Breast epithelium (tissue), 4 donors: ENCODE measurements at regions not wholly inside any gene's neighbourhood (a gene's known extent, or its start where the extent isn't known, plus 50 kb on each side); places are given as distances from the start of the nearest gene placed in this dataset.

Experiments
- DNase-seq, 2 donors: peaks; one replicate each; pipeline ENCODE4 v3.0.0-alpha.2; 2019; ENCODE audit warnings: low spot score in 2 of 2
- H3K27ac ChIP-seq, 2 donors: fragments of 200-600 bp; sonication (generic) in 1 of 2; one replicate each; pipeline ENCODE4 v1.5.1; 2016 to 2019; ENCODE audit warnings: mild to moderate bottlenecking in 1 of 2
- H3K27me3 ChIP-seq, 2 donors: fragments of 200-600 bp; sonication (generic) in 1 of 2; one replicate each; pipeline versions ENCODE4 v1.5.1 to v1.6.0; 2017 to 2019; ENCODE audit warnings: control low read depth in 1 of 2, mild to moderate bottlenecking in 1 of 2
- H3K36me3 ChIP-seq: fragments of 200-600 bp; one replicate; pipeline ENCODE4 v1.5.1; 2019
- H3K4me1 ChIP-seq, 2 donors: fragments of 200-600 bp; sonication (generic); one replicate each; pipeline ENCODE4 v1.5.1; 2016 to 2019; ENCODE audit warnings: control low read depth in 1 of 2
- H3K4me3 ChIP-seq, 3 donors: fragments of 200-600 bp; sonication (generic); 1 replicate in 2 of 3; 2 replicates in 1 of 3; pipeline ENCODE4 v1.5.1; 2016 to 2019; ENCODE audit warnings: mild to moderate bottlenecking in 3 of 3, moderate library complexity in 2 of 3
- H3K9me3 ChIP-seq, 2 donors: fragments of 200-600 bp; sonication (generic) in 1 of 2; one replicate each; pipeline ENCODE4 v1.5.1; 2016 to 2019; ENCODE audit warnings: control low read depth in 1 of 2
- POLR2A ChIP-seq: fragments of 450-650 bp; IDR thresholded peaks from one replicate; pipeline ENCODE4 v1.6.1; 2016; ENCODE audit warnings: antibody characterized with exemption, mild to moderate bottlenecking, moderate library complexity
- POLR2AphosphoS5 ChIP-seq, 3 donors: sonication (generic); formaldehyde crosslinking; IDR thresholded peaks; one replicate each; pipeline ENCODE4 v1.6.1; 2017; ENCODE audit warnings: antibody characterized with exemption in 3 of 3
- intact Hi-C: fragments of 100-400 bp; cut with DNase I; formaldehyde crosslinking; loops from one replicate; pipeline ENCODE4 v1.15.1; 2023; ENCODE audit warnings: low total_unique reads
- TF ChIP-seq, protein P1 (sequence below), 3 donors: fragments of 450-650 bp; IDR thresholded peaks; one replicate each; pipeline ENCODE4 v1.5.1; 2016 to 2017; ENCODE audit warnings: antibody characterized with exemption in 3 of 3, mild to moderate bottlenecking in 3 of 3, moderate library complexity in 3 of 3

DNA sequence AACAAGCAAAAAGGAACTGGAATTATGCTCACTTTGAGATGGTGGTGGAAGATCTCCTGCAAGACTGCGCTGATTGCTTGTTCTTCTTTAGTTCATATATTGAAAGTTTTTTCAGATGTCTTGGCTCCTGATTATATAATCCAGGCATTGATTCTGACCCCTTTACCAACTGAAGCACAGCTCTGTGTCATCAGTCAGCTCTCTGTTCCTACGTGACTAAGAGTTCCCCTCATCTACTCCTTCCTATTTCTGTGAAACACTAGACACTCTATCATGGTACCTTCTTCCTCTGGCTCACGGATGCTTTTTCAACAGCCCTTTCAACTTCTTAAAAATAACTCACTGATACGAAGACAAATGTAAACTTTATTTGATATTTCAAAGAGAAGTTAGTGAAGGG lies 788.6 kb downstream of the SOCS6 start:
- Histone ChIP-seq H3K9me3 (no peaks in the 10 kb centered on the region), H3K36me3 (no peaks in the 10 kb centered on the region), H3K27ac (no peak overlapping the region), H3K4me1 (no peaks in the 10 kb centered on the region), H3K4me3 (no peak overlapping the region), H3K27me3 (no peaks in the 10 kb centered on the region)
- TF ChIP-seq POLR2A (no peak), POLR2AphosphoS5 (IDR thresholded peaks at IDR 0.05) (no peak)
- TF ChIP-seq, protein P1, sequence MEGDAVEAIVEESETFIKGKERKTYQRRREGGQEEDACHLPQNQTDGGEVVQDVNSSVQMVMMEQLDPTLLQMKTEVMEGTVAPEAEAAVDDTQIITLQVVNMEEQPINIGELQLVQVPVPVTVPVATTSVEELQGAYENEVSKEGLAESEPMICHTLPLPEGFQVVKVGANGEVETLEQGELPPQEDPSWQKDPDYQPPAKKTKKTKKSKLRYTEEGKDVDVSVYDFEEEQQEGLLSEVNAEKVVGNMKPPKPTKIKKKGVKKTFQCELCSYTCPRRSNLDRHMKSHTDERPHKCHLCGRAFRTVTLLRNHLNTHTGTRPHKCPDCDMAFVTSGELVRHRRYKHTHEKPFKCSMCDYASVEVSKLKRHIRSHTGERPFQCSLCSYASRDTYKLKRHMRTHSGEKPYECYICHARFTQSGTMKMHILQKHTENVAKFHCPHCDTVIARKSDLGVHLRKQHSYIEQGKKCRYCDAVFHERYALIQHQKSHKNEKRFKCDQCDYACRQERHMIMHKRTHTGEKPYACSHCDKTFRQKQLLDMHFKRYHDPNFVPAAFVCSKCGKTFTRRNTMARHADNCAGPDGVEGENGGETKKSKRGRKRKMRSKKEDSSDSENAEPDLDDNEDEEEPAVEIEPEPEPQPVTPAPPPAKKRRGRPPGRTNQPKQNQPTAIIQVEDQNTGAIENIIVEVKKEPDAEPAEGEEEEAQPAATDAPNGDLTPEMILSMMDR (IDR thresholded peaks at IDR 0.05), result no peak
- intact Hi-C loops, result no loop called here
- no peak for DNase-seq

DNA sequence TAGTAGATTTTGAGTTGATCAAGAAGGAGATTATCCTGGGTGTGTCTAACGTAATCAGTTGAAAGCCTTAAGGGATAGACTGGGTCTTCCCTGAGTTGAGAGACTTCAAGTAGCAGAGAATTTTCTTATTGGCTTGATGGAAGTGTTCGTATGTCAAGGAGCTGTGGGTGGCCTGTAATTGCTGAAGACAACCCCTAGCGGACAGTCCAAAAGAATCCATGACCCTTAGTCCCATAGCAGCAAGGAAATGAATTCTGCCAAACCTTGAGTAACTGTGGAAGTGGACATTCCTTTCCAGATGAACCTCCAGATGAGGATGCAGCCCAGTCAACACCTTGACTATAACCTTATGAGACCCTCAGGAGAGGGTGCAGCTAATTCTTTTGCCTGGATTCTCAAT lies 786.3 kb downstream of the SOCS6 start:
- no peak for DNase-seq
- Histone ChIP-seq H3K27me3 (no peaks in the 10 kb centered on the region), H3K36me3 (no peaks in the 10 kb centered on the region), H3K4me3 (no peak overlapping the region), H3K9me3 (no peaks in the 10 kb centered on the region), H3K4me1 (no peaks in the 10 kb centered on the region), H3K27ac (no peak overlapping the region)
- TF ChIP-seq POLR2A, result no peak
- TF ChIP-seq POLR2AphosphoS5 (IDR thresholded peaks at IDR 0.05), result no peak
- TF ChIP-seq, protein P1 (IDR thresholded peaks at IDR 0.05), result no peak
- intact Hi-C loops, result no loop called here

DNA sequence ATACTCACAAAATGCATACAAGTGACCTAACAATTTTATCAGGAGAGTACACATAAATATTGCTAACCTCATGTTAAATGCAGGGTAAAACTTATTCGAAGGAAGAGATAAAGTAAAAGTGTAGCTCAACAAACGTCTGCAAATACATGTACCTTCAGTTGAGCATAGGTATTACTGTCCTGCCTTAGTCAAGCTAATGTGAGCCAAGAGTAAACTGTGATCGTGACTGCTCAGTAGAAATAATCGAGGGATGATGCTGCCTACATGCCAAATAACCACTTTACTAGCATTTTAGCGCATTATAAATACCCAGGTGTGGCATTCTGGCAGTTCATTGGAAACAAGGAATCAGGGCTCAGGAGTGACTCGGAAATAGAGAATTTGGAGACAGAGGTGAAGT lies 779.5 kb downstream of the SOCS6 start:
- H3K4me1 ChIP-seq, result no peaks in the 10 kb centered on the region

DNA sequence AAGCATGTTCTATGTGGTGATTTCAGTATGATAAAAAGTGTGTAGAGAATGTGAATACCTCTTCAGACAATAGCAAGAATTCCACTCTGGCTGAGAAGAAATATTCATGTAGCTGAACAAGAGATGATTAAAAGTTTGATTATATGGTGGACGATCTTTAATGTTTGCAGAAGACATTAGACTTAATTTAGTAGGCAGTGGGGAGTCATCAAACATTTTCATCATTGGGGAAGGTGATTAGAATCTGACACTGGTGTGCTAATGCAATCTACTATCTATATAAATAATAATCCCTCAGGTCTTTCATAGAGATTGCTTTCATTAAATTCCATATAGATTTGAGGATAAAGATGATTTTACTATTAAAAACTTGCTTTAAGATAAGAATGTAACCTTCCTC lies 761.0 kb downstream of the SOCS6 start:
- TF ChIP-seq POLR2AphosphoS5 (IDR thresholded peaks at IDR 0.05) (no peak), POLR2A (no peak)
- TF ChIP-seq, protein P1 (IDR thresholded peaks at IDR 0.05), result no peak
- Histone ChIP-seq H3K27ac (no peak overlapping the region), H3K4me3 (no peak overlapping the region), H3K27me3 (no peaks in the 10 kb centered on the region), H3K9me3 (no peaks in the 10 kb centered on the region), H3K4me1 (no peaks in the 10 kb centered on the region), H3K36me3 (no peaks in the 10 kb centered on the region)
- DNase-seq, result no peak
- intact Hi-C loops, result no loop called here

More for the DNA sequence above, 779.5 kb downstream of the SOCS6 start:
- Histone ChIP-seq H3K9me3 (no peaks in the 10 kb centered on the region), H3K4me3 (no peak overlapping the region), H3K27me3 (no peaks in the 10 kb centered on the region), H3K27ac (no peak overlapping the region), H3K36me3 (no peaks in the 10 kb centered on the region)
- DNase-seq, result no peak
- intact Hi-C loops, result no loop called here
- TF ChIP-seq, protein P1 (IDR thresholded peaks at IDR 0.05), result no peak
- TF ChIP-seq POLR2AphosphoS5 (IDR thresholded peaks at IDR 0.05) (no peak), POLR2A (no peak)

DNA sequence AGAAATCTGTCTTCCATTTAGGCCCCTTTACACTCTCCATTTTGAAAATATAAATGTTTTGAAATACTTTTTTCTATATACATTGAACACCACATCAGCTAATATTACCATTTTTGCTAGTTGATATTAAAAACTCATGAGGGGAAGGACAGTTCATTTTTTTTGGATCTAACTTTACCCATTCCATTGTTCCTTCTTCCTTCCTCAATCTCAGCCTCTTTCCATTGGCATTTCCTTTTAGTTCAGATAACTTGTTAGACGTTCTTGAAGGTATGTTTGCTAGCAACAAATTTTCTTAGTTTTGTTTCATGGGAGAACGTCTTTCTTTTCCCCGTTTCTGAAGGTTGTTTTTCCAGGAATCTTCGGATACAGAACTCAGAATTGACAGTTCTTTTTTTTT lies 759.0 kb downstream of the SOCS6 start:
- TF ChIP-seq, protein P1 (IDR thresholded peaks at IDR 0.05), result no peak
- TF ChIP-seq POLR2AphosphoS5 (IDR thresholded peaks at IDR 0.05) (no peak), POLR2A (no peak)
- intact Hi-C loops, result no loop called here
- DNase-seq, result no peak

More for the DNA sequence above, 759.0 kb downstream of the SOCS6 start:
- Histone ChIP-seq H3K36me3 (no peaks in the 10 kb centered on the region), H3K27ac (no peak overlapping the region), H3K4me1 (no peaks in the 10 kb centered on the region), H3K27me3 (no peaks in the 10 kb centered on the region), H3K4me3 (no peak overlapping the region), H3K9me3 (no peaks in the 10 kb centered on the region)
